ENCODE measurements at regions not wholly inside any gene's neighbourhood (a gene's known extent, or its start where the extent isn't known, plus 50 kb on each side); places are given as distances from the start of the nearest gene placed in this dataset.

DNA sequence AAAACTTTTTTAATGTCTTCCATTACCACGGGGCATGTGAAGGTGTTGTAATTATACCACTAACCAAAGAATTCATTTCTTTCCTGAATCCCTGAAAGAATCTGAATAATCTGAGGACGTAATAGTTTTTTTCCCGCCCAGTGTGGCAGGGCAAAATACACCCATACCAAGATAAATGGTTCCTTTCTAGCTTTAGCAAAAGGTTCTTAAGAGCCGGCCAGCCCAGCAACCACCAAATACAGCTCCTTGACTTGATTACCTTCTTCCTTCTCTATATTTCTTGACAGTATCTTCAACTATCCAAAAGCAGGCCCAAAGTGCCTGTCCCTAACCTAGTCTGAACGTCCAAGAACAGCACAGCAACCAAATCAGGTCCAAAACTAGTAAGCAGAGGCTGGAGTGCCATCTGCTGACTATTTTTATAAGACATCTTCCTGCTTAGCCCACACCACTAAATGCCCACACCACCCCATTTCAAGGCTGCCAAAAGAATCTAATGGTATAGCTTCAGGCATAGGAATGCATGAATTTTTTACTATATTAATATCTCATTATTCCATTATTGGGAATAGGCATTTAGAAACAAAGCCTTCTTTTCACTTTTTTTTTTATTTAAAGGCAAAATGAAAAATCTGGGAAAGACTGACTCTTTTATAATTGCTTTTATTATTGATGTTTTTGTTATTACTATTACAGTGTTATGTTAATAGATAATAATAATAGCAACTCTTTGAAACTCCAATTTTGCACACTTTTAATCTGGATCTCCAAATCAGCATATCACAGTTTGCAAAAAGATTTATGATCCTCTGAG lies 524.4 kb downstream of the MED13L start:
- Histone ChIP-seq H4K20me1 (no peaks in the 10 kb centered on the region), H3K9me3 (replicated peaks in 1 of 11) (no peaks in the 10 kb centered on the region), H3K4me1 (peaks cover 0 to 23% (median 14%) of the 10 kb centered on the region in 10 experiments; a peak in 16 of 20 replicates), H3K9ac (no peak overlapping the region), H3K4me2 (no peak overlapping the region), H3K27me3 (peaks cover 4 to 38% (median 19%) of the 10 kb centered on the region in 11 experiments; a peak in 17 of 22 replicates), H3K27ac (no peak overlapping the region), H3K4me3 (no peak overlapping the region), H3K36me3 (no peaks in the 10 kb centered on the region)
- TF ChIP-seq Cebpa-rat (IDR thresholded peaks at IDR 0.05) = no peak

DNA sequence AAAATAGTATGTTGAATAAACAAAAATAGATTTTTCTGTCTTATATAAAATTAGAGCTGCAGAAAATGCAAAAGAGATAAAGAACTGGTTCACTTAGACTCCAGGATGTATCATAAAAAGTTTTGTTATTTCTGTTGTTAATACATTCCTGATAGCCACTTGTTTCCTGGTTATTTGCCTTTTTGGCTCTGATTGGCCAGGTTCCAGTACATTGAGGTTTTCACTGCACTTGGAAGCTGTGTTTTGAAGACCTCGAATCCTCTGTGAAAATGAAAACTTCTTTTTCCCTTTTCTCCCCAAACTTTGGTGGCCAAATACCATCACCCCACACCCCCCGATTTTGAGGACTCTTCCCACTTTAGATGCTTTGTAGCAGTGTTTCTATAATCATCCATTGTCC lies 525.3 kb downstream of the MED13L start:
- no peak overlapping the region for H3K27ac ChIP-seq
- no peak for TF ChIP-seq Cebpa-rat (IDR thresholded peaks at IDR 0.05)

DNA sequence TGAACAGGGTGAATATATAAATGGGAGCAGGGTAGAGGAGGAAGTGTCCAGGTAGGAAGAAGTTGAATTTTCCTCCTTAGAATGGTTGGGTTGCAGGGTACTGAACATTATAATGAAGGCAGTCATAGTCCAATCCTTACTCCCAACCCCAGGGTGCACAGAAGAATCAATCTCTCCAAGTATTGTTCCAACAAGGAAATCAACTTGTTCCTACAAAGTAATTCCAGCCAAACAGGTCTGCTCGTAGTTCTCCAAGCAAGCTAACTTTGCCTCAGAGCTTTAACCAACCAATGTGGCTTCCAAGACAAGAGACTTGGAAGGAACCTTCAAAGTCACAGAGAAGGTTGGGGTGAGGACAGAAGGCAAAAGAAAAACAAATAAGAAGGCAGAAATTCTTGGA lies 527.2 kb downstream of the MED13L start:
- H3K36me3 ChIP-seq = no peaks in the 10 kb centered on the region
- no peak overlapping the region for H3K4me3 ChIP-seq
- H4K20me1 ChIP-seq = no peaks in the 10 kb centered on the region
- TF ChIP-seq Cebpa-rat (IDR thresholded peaks at IDR 0.05) = no peak
- no peak overlapping the region for H3K4me2 ChIP-seq
- no peaks in the 10 kb centered on the region for H3K9me3 ChIP-seq (replicated peaks in 1 of 11)
- H3K27ac ChIP-seq = no peak overlapping the region
- H3K9ac ChIP-seq = no peak overlapping the region
- H3K27me3 ChIP-seq = peaks cover 0 to 13% (median 6%) of the 10 kb centered on the region in 11 experiments; a peak in 10 of 22 replicates
- H3K4me1 ChIP-seq = peaks cover 0 to 14% (median 9%) of the 10 kb centered on the region in 10 experiments; a peak in 16 of 20 replicates

More for the DNA sequence above, 525.3 kb downstream of the MED13L start:
- Histone ChIP-seq H3K9me3 (replicated peaks in 1 of 11) (no peaks in the 10 kb centered on the region), H3K36me3 (no peaks in the 10 kb centered on the region), H3K27me3 (peaks cover 3 to 28% (median 17%) of the 10 kb centered on the region in 11 experiments; a peak in 15 of 22 replicates), H3K4me2 (no peak overlapping the region), H4K20me1 (no peaks in the 10 kb centered on the region), H3K4me1 (peaks cover 0 to 23% (median 14%) of the 10 kb centered on the region in 10 experiments; a peak in 16 of 20 replicates), H3K4me3 (no peak overlapping the region), H3K9ac (no peak overlapping the region)

- Histone ChIP-seq H3K9me3 (replicated peaks in 1 of 11) (no peaks in the 10 kb centered on the region), H3K27me3 (peaks cover 0 to 4% (median 0%) of the 10 kb centered on the region in 11 experiments; a peak in 1 of 22 replicates), H3K36me3 (no peaks in the 10 kb centered on the region), H3K9ac (no peak overlapping the region), H3K4me2 (no peak overlapping the region), H3K4me1 (peaks cover 0 to 11% (median 7%) of the 10 kb centered on the region in 10 experiments; a peak in 13 of 20 replicates), H4K20me1 (no peaks in the 10 kb centered on the region), H3K4me3 (no peak overlapping the region), H3K27ac (no peak overlapping the region)
- no peak for TF ChIP-seq Cebpa-rat (IDR thresholded peaks at IDR 0.05)
Observed at GRCh38 chr12:115749071-115749841, 528.2 kb downstream of the MED13L start.

GRCh38 chr12:115740586-115741155 lies 536.8 kb downstream of the MED13L start:
- H3K4me3 ChIP-seq = no peak overlapping the region
- H3K36me3 ChIP-seq = no peaks in the 10 kb centered on the region
- TF ChIP-seq Cebpa-rat (IDR thresholded peaks at IDR 0.05) = no peak
- H3K9me3 ChIP-seq (replicated peaks in 1 of 11) = no peaks in the 10 kb centered on the region
- no peak overlapping the region for H3K9ac ChIP-seq
- H3K27ac ChIP-seq = no peak overlapping the region
- H3K4me2 ChIP-seq = no peak overlapping the region
- H3K27me3 ChIP-seq = no peaks in the 10 kb centered on the region
- no peaks in the 10 kb centered on the region for H4K20me1 ChIP-seq
- no peaks in the 10 kb centered on the region for H3K4me1 ChIP-seq

DNA sequence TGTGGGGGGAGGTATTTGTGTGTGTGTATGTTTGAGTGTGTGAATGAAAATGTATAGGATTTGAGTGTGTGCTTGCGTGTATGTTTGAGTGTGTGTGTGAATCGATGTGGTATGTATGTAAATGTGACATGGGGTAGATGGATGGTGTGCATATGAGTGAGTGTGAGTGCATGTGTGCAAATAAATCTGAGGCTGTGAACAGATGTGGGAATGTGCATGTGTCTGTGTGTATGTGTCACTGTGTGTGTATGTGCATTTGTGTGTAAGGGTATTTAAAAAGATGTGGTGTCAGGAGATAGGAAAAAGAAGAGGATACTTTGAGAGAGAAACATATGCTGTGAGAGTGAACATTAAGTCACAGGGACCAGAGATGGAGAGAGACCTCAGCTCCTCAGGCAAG lies 539.6 kb downstream of the MED13L start:
- no peak overlapping the region for H3K4me3 ChIP-seq
- H4K20me1 ChIP-seq = no peaks in the 10 kb centered on the region

GRCh38 chr12:115736360-115736759 lies 541.1 kb downstream of the MED13L start:
- H3K36me3 ChIP-seq = no peaks in the 10 kb centered on the region
- no peak overlapping the region for H3K4me2 ChIP-seq
- H3K27me3 ChIP-seq = no peaks in the 10 kb centered on the region
- no peak overlapping the region for H3K27ac ChIP-seq
- no peaks in the 10 kb centered on the region for H4K20me1 ChIP-seq
- no peaks in the 10 kb centered on the region for H3K9me3 ChIP-seq (replicated peaks in 1 of 11)
- no peak overlapping the region for H3K4me3 ChIP-seq
- H3K9ac ChIP-seq = no peak overlapping the region
- H3K4me1 ChIP-seq = no peaks in the 10 kb centered on the region
- no peak for TF ChIP-seq Cebpa-rat (IDR thresholded peaks at IDR 0.05)

More for the DNA sequence above, 539.6 kb downstream of the MED13L start:
- Histone ChIP-seq H3K36me3 (no peaks in the 10 kb centered on the region), H3K9me3 (replicated peaks in 1 of 11) (no peaks in the 10 kb centered on the region), H3K27me3 (no peaks in the 10 kb centered on the region), H3K9ac (no peak overlapping the region), H3K4me1 (no peaks in the 10 kb centered on the region), H3K4me2 (no peak overlapping the region), H3K27ac (no peak overlapping the region)
- TF ChIP-seq Cebpa-rat (IDR thresholded peaks at IDR 0.05) = no peak

- Histone ChIP-seq H3K9ac (no peak overlapping the region), H3K27ac (no peak overlapping the region), H4K20me1 (no peaks in the 10 kb centered on the region), H3K4me3 (no peak overlapping the region), H3K4me2 (no peak overlapping the region), H3K36me3 (no peaks in the 10 kb centered on the region), H3K9me3 (replicated peaks in 1 of 11) (no peaks in the 10 kb centered on the region), H3K27me3 (no peaks in the 10 kb centered on the region), H3K4me1 (no peaks in the 10 kb centered on the region)
- no peak for TF ChIP-seq Cebpa-rat (IDR thresholded peaks at IDR 0.05)
Observed at GRCh38 chr12:115730975-115731541, 546.4 kb downstream of the MED13L start.

DNA sequence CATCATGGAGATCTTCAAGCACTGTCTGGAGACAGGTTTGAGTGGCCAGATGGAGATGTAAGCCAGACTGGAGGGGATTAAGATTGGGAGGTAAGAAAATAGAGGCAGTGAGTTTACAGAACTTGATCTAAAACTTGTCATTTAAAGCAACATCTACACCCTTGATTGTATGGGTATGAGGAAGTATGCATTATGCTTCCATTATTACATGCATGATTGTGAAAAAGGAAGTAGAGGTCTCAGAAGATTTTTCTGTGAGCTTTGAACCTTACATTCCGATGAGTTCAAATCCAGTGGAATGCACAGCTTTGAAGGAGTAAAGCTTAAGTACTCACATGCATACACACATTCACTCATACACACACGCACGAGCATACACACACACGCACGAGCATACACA lies 550.8 kb downstream of the MED13L start:
- Histone ChIP-seq H4K20me1 (no peaks in the 10 kb centered on the region), H3K4me3 (no peak overlapping the region), H3K27me3 (no peaks in the 10 kb centered on the region), H3K4me1 (no peaks in the 10 kb centered on the region), H3K27ac (no peak overlapping the region), H3K4me2 (0 out of 22 replicates have a peak overlapping the region, but pooled peaks of 2 of the 11 experiments have one; percentile 1 to 3), H3K36me3 (no peaks in the 10 kb centered on the region), H3K9me3 (replicated peaks in 1 of 11) (no peaks in the 10 kb centered on the region), H3K9ac (no peak overlapping the region)
- TF ChIP-seq Cebpa-rat (IDR thresholded peaks at IDR 0.05) = no peak

All from BLaER1 treated with 17β-estradiol and CSF1 and Interleukin-3, amounts not matched to agents 10 nM and 100 nM (cell line).